ENCODE measurements at regions not wholly inside any gene's neighbourhood (a gene's known extent, or its start where the extent isn't known, plus 50 kb on each side); places are given as distances from the start of the nearest gene placed in this dataset.

- TF ChIP-seq CTCF (IDR thresholded peaks at IDR 0.05; ENCODE audit: low read length), result no peak
- no peak for TF ChIP-seq EZH2 (IDR thresholded peaks at IDR 0.05; ENCODE audit: borderline replicate concordance, low read length)
Observed at GRCh38 chr4:104941661-104942062, 205.0 kb upstream of the TET2 start.
